ENCODE measurements at regions not wholly inside any gene's neighbourhood (a gene's known extent, or its start where the extent isn't known, plus 50 kb on each side); places are given as distances from the start of the nearest gene placed in this dataset.

GRCh38 chr2:221629468-221629867, 57.4 kb upstream of the EPHA4 start:
- TF ChIP-seq POLR2A (IDR thresholded peaks at IDR 0.05), result no peak
- no peak for TF ChIP-seq CTCF (IDR thresholded peaks at IDR 0.05)

Data from tibial nerve (tissue), 3 donors.